ENCODE measurements at regions not wholly inside any gene's neighbourhood (a gene's known extent, or its start where the extent isn't known, plus 50 kb on each side); places are given as distances from the start of the nearest gene placed in this dataset.

DNA sequence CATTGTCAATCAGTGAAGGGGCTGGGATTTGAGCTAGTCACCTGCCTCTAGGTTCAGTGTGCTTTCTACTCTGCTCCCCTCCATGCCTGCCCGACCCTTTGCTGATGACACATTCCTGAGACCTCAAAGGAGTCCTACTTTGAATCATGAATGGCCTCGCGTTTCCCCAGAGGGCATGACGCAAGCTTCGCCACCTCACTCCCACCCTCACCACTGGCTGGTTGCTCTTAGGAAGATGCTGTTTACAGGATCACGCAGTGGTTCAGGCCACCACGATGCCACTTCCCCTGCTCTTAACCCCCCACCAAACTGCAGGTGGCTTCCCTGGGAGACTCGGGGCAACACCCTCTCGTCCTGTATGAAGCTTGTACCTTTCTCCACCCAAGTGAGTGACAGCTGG, 62.9 kb upstream of the B3GAT1 start:
- TF ChIP-seq, protein P1, sequence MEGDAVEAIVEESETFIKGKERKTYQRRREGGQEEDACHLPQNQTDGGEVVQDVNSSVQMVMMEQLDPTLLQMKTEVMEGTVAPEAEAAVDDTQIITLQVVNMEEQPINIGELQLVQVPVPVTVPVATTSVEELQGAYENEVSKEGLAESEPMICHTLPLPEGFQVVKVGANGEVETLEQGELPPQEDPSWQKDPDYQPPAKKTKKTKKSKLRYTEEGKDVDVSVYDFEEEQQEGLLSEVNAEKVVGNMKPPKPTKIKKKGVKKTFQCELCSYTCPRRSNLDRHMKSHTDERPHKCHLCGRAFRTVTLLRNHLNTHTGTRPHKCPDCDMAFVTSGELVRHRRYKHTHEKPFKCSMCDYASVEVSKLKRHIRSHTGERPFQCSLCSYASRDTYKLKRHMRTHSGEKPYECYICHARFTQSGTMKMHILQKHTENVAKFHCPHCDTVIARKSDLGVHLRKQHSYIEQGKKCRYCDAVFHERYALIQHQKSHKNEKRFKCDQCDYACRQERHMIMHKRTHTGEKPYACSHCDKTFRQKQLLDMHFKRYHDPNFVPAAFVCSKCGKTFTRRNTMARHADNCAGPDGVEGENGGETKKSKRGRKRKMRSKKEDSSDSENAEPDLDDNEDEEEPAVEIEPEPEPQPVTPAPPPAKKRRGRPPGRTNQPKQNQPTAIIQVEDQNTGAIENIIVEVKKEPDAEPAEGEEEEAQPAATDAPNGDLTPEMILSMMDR (conservative IDR thresholded peaks at IDR 0.05) = no peak
- no peak for TF ChIP-seq EZH2 (IDR thresholded peaks at IDR 0.05; ENCODE audit: low read depth)
